SK-N-SH treated with all-trans-retinoic acid at 6 μM for 48 hours (cell line): ENCODE measurements at regions not wholly inside any gene's neighbourhood (a gene's known extent, or its start where the extent isn't known, plus 50 kb on each side); places are given as distances from the start of the nearest gene placed in this dataset.

Source experiments
- ATAC-seq: fragments of 200-7000 bp; cut with Tn5 transposase; 3 replicates; pipeline ENCODE4 v1.9.1; 2020; ENCODE audit warnings: mild to moderate bottlenecking, moderate library complexity
- ARNTL ChIP-seq: fragments of 450-650 bp; formaldehyde crosslinking; IDR thresholded peaks from 2 replicates; pipeline ENCODE4 v1.5.0; 2020; ENCODE audit warnings: low read depth, mild to moderate bottlenecking, moderate library complexity, borderline replicate concordance
- BACH2 ChIP-seq: fragments of 250-450 bp; sonication (Bioruptor Pico); IDR thresholded peaks from 2 replicates; pipeline ENCODE4 v1.9.0; 2021; ENCODE audit warnings: mild to moderate bottlenecking, borderline replicate concordance
- CREB5 ChIP-seq: fragments of 250-450 bp; sonication (Bioruptor Pico); IDR thresholded peaks from 2 replicates; pipeline ENCODE4 v1.5.1; 2020; ENCODE audit warnings: low read depth, mild to moderate bottlenecking, moderate library complexity
- CSDC2 ChIP-seq: fragments of 250-450 bp; sonication (Bioruptor Pico); IDR thresholded peaks from 2 replicates; pipeline ENCODE4 v1.5.0; 2020; ENCODE audit warnings: mild to moderate bottlenecking, moderate library complexity
- CSRNP3 ChIP-seq: fragments of 250-450 bp; sonication (Bioruptor Pico); IDR thresholded peaks from 2 replicates; pipeline ENCODE4 v1.5.1; 2021; ENCODE audit warnings: mild to moderate bottlenecking, moderate library complexity
- ESRRG ChIP-seq: fragments of 250-450 bp; sonication (Bioruptor Pico); IDR thresholded peaks from 2 replicates; pipeline ENCODE4 v1.6.1; 2021; ENCODE audit warnings: mild to moderate bottlenecking
- GLIS3 ChIP-seq: fragments of 250-450 bp; sonication (Bioruptor Pico); IDR thresholded peaks from 2 replicates; pipeline ENCODE4 v1.5.0; 2020; ENCODE audit warnings: mild to moderate bottlenecking, moderate library complexity
- ISL1 ChIP-seq: fragments of 250-450 bp; sonication (Bioruptor Pico); IDR thresholded peaks from 2 replicates; pipeline ENCODE4 v2.1.2; 2022; ENCODE audit warnings: mild to moderate bottlenecking, moderate library complexity
- OSR1 ChIP-seq: fragments of 250-450 bp; sonication (Bioruptor Pico); IDR thresholded peaks from 2 replicates; pipeline ENCODE4 v1.8.0; 2022; ENCODE audit warnings: moderate library complexity, mild to moderate bottlenecking, inconsistent platforms
- POU6F1 ChIP-seq: fragments of 250-450 bp; sonication (Bioruptor Pico); IDR thresholded peaks from 2 replicates; pipeline ENCODE4 v1.8.0; 2021; ENCODE audit warnings: low read depth, mild to moderate bottlenecking, moderate library complexity, borderline replicate concordance
- PPARA ChIP-seq: fragments of 250-450 bp; sonication (Bioruptor Pico); IDR thresholded peaks from 2 replicates; pipeline ENCODE4 v1.5.0; 2020; ENCODE audit warnings: mild to moderate bottlenecking, borderline replicate concordance
- RARB ChIP-seq: fragments of 250-450 bp; sonication (Bioruptor Pico); IDR thresholded peaks from 2 replicates; pipeline ENCODE4 v1.8.0; 2021; ENCODE audit warnings: mild to moderate bottlenecking, moderate library complexity
- SNAI2 ChIP-seq: fragments of 250-450 bp; sonication (Bioruptor Pico); IDR thresholded peaks from 2 replicates; pipeline ENCODE4 v1.5.0; 2020; ENCODE audit warnings: mild to moderate bottlenecking, moderate library complexity
- TCF4 ChIP-seq: fragments of 250-450 bp; sonication (Bioruptor Pico); IDR thresholded peaks from 2 replicates; pipeline ENCODE4 v1.8.0; 2021; ENCODE audit warnings: mild to moderate bottlenecking, moderate library complexity, borderline replicate concordance
- TOX ChIP-seq: fragments of 250-450 bp; sonication (Bioruptor Pico); IDR thresholded peaks from 2 replicates; pipeline ENCODE4 v1.8.0; 2021; ENCODE audit warnings: mild to moderate bottlenecking, moderate library complexity, borderline replicate concordance
- TSHZ2 ChIP-seq: fragments of 250-450 bp; sonication (Bioruptor Pico); IDR thresholded peaks from 2 replicates; pipeline ENCODE4 v1.5.0; 2020; ENCODE audit warnings: mild to moderate bottlenecking, moderate library complexity
- ZC3H10 ChIP-seq: fragments of 250-450 bp; sonication (Bioruptor Pico); IDR thresholded peaks from 2 replicates; pipeline ENCODE4 v1.5.1; 2021; ENCODE audit warnings: mild to moderate bottlenecking, moderate library complexity
- ZFP3 ChIP-seq: fragments of 250-450 bp; sonication (Bioruptor Pico); IDR thresholded peaks from 2 replicates; pipeline ENCODE4 v1.5.0; 2020; ENCODE audit warnings: mild to moderate bottlenecking, moderate library complexity
- ZFP30 ChIP-seq: fragments of 450-650 bp; formaldehyde crosslinking; IDR thresholded peaks from 2 replicates; pipeline ENCODE4 v1.5.0; 2022; ENCODE audit warnings: mild to moderate bottlenecking, moderate library complexity
- ZNF565 ChIP-seq: fragments of 450-650 bp; formaldehyde crosslinking; conservative IDR thresholded peaks from 2 replicates; pipeline ENCODE4 v1.5.0; 2020; ENCODE audit warnings: low read depth, mild to moderate bottlenecking, moderate library complexity
- ZNF70 ChIP-seq: fragments of 450-650 bp; formaldehyde crosslinking; IDR thresholded peaks from 2 replicates; pipeline ENCODE4 v1.5.0; 2020; ENCODE audit warnings: mild to moderate bottlenecking, moderate library complexity
- ZNF8 ChIP-seq: fragments of 450-650 bp; formaldehyde crosslinking; IDR thresholded peaks from 2 replicates; pipeline ENCODE4 v1.5.0; 2020; ENCODE audit warnings: mild to moderate bottlenecking, moderate library complexity

GRCh38 chr9:1832960-1833359 is 182.2 kb upstream of the SMARCA2 start:
- no peak for TF ChIP-seq ZNF8 (CRISPR knock-in tag)
- TF ChIP-seq ZNF565 (CRISPR knock-in tag), result no peak
- no peak for ATAC-seq

GRCh38 chr9:1837453-1838084 is 177.6 kb upstream of the SMARCA2 start:
- no peak for TF ChIP-seq ZNF565 (CRISPR knock-in tag)
- TF ChIP-seq ISL1 (CRISPR knock-in tag), result no peak
- TF ChIP-seq TOX (CRISPR knock-in tag), result no peak
- no peak for TF ChIP-seq TSHZ2
- no peak for TF ChIP-seq ZC3H10 (CRISPR knock-in tag)
- TF ChIP-seq BACH2 (CRISPR knock-in tag), result no peak
- TF ChIP-seq GLIS3, result no peak
- no peak for TF ChIP-seq TCF4
- no peak for TF ChIP-seq OSR1 (CRISPR knock-in tag)
- TF ChIP-seq ZFP30 (CRISPR knock-in tag), result no peak
- no peak for ATAC-seq

GRCh38 chr9:1839909-1840308 is 175.2 kb upstream of the SMARCA2 start:
- TF ChIP-seq PPARA (CRISPR knock-in tag), result no peak
- TF ChIP-seq ARNTL (CRISPR knock-in tag), result no peak
- no peak for TF ChIP-seq CSRNP3 (CRISPR knock-in tag)
- TF ChIP-seq ISL1 (CRISPR knock-in tag), result no peak
- TF ChIP-seq TOX (CRISPR knock-in tag), result no peak
- no peak for TF ChIP-seq SNAI2 (CRISPR knock-in tag)
- TF ChIP-seq GLIS3, result no peak
- TF ChIP-seq ZNF565 (CRISPR knock-in tag), result no peak
- no peak for TF ChIP-seq CSDC2 (CRISPR knock-in tag)
- no peak for TF ChIP-seq ZNF70 (CRISPR knock-in tag)
- TF ChIP-seq ZFP3 (CRISPR knock-in tag), result no peak
- no peak for TF ChIP-seq TSHZ2
- TF ChIP-seq POU6F1 (CRISPR knock-in tag), result no peak
- no peak for TF ChIP-seq OSR1 (CRISPR knock-in tag)
- ATAC-seq, result no peak

GRCh38 chr9:1845425-1845824 is 169.7 kb upstream of the SMARCA2 start:
- ATAC-seq, result no peak
- TF ChIP-seq ZFP3 (CRISPR knock-in tag), result no peak
- no peak for TF ChIP-seq RARB (CRISPR knock-in tag)
- no peak for TF ChIP-seq TOX (CRISPR knock-in tag)
- TF ChIP-seq OSR1 (CRISPR knock-in tag), result no peak
- no peak for TF ChIP-seq ZC3H10 (CRISPR knock-in tag)
- TF ChIP-seq PPARA (CRISPR knock-in tag), result no peak
- no peak for TF ChIP-seq ZFP30 (CRISPR knock-in tag)
- TF ChIP-seq CSDC2 (CRISPR knock-in tag), result no peak
- TF ChIP-seq TCF4, result no peak
- TF ChIP-seq ISL1 (CRISPR knock-in tag), result no peak
- TF ChIP-seq SNAI2 (CRISPR knock-in tag), result no peak
- no peak for TF ChIP-seq ZNF70 (CRISPR knock-in tag)
- no peak for TF ChIP-seq ARNTL (CRISPR knock-in tag)
- no peak for TF ChIP-seq ESRRG (CRISPR knock-in tag)
- no peak for TF ChIP-seq POU6F1 (CRISPR knock-in tag)
- TF ChIP-seq CREB5 (CRISPR knock-in tag), result no peak
- no peak for TF ChIP-seq GLIS3
- no peak for TF ChIP-seq ZNF8 (CRISPR knock-in tag)
